GM19238 (cell line): ENCODE measurements at regions not wholly inside any gene's neighbourhood (a gene's known extent, or its start where the extent isn't known, plus 50 kb on each side); places are given as distances from the start of the nearest gene placed in this dataset.

Experiments used
- DNase-seq: peaks from one replicate; pipeline ENCODE4 v3.0.0; 2011; ENCODE audit warnings: low spot score; ENCODE audit not compliant: insufficient read length

DNA sequence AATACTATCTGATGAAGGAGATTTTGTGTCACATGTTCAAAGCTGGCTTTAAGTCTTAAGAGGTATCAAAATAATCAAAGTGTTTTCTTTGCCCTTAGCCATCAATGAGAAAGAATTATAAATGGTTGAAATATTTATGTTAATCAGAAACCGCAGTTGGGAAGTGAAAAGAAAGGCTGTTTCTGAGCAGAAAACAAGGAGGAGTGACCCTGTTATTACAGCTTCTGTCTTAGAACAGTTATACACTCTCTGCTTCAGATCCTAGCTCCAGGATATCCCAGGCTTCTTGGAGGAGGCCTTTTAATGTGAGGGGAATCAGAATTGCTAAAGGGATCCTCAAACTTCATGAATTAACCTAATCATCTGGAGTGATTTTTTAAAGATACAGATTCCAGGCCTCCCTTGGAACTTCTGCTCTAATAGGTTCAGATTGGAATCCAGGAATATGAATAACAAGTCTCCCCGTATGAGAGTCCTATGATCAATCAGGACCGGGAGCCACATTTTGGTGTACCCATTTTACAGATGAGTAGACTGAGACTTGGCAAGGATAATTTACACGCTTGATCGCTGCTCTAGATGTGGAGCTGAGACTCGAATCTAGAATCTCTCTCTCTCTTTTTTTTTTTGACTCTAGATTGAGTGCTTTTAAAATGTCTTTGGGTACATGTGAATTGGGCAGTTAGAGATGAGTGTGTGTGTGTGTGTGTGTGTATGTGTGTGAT, 50.8 kb upstream of the JAG1 start:
- DNase-seq = no peak

DNA sequence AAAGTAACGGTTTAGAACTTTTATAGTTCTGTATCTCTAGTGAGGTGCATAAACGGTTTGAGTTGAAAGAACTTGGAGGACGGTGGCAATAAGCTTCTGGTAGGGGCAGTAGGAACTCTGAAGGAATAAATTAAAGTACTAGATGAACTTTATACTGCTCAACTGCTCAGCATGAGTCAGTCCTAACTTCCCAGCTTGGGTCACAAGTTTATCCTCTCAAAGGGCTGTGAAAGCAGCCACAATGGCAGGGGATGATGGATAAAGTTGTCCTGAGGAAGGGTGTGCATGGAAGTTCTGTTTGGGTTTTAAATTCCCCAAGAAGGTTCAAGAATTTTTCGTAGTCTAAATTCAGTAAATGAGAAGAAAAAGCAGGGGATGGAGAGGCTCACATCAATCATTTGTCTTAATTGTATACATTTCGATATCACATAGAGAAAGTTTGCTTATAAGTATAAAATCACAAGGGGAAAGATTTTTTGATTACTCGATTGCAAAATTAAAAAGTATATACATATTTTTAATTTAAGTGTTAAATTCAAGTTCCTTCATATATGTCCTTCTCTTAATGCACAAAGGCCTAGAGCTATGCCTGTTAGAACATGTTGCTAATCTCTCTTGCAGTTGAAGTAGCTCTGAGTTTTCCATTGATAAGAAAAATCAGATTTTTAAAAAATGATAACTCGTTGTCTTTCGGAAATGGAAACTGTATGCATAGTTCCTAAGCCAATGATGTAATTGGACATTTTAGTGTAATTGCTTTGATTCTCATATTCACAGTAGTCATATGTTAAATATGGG, 55.3 kb upstream of the JAG1 start:
- DNase-seq = no peak

DNA sequence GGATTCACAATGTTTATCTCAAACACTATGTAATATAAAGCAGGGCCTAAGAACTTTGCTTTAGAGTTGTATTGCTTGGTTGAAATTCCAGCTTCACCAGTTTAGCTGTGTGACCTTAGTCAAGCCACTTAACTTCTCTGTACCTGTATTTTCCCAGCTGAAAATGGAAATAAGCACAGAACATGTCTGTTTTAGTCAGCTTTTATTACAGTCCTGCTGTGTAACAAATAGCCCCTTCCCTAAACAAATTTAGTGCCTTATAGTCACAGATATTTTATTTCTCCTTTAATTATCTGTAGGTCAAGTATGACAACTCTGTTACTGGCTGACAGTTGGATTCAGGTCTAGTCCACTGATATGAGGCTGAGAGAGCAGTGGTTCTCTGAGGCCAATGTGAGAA, 56.0 kb upstream of the JAG1 start:
- DNase-seq = no peak

DNA sequence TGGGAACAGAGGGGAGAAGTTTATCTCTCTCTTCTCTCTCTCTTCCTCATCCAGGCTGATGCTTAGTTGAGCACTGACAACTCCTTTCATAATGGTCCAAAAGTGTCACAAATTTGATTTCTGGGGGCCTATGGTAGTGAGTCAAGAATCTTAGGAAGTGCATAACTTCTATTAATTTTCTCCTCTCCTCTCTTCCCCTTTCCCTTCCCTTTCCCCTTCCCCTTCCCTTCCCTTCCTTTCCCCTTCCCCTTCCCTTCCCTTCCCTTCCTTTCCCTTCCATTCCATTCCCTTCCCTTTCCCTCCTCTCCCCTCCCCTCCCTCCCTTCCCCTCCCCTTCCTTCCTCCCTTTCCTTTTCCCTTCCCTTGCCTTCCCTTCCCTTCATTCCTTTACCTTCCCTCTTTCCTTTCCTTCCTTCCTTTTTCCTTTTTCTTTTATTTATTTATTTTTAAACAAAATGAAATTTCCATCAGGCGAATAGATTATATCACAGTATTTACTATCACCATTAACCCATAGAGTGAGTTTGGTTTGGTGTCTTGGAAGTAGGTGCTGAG, 56.9 kb upstream of the JAG1 start:
- DNase-seq = no peak

DNA sequence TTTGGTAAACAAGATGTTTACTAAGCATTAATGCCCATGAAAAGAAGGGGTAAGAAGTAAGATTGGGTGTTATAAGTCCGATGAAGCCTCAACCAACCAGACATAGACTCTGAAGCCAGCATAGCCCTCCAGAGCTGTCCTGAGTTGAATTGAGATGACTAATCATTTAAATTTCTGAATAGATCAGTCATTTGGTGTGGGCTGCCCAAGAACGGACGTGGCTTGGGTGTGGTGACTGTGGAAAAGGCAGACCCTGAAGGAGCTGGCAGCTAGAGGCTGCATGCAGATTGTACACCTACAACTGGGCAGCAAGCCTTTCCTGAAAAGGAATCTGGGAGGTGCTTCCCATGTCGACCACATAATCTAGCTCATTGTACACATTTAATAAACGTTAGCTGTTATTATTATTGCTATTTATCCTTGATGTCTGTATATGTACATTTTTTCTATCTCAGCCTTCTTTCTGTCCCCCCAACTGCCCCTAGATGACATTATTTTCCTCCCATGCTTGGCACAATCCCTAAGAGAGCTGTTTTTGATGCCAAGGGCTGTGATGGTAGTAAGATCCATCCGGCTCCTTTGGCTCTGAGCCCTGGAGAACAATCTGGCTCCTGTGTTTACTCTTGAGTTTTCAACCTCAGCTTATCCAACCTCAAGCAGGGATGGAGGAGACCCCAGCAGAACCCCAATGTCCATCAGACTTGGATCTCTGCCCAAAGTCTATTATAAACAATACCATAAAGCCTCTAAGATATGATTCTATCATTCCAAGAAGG, 57.6 kb upstream of the JAG1 start:
- no peak for DNase-seq

DNA sequence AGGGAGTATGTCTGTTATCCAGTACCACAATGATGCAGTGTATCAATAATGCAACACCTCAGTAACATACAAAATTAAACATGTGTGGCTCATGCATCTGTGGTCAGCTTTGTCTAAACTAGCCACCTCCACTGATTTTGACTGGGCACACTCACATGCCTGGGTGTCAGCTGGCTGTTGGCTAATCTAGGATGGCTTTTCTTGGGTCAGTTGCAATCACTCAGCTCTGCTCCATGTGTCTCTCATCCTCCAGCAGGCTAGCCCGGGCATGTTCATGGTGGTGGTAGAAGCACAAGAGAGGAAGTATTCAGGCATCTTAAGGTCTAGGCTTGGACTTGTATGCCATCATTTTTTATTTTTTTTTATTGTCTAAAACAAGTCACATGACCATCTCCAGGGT, 59.3 kb upstream of the JAG1 start:
- no peak for DNase-seq

DNA sequence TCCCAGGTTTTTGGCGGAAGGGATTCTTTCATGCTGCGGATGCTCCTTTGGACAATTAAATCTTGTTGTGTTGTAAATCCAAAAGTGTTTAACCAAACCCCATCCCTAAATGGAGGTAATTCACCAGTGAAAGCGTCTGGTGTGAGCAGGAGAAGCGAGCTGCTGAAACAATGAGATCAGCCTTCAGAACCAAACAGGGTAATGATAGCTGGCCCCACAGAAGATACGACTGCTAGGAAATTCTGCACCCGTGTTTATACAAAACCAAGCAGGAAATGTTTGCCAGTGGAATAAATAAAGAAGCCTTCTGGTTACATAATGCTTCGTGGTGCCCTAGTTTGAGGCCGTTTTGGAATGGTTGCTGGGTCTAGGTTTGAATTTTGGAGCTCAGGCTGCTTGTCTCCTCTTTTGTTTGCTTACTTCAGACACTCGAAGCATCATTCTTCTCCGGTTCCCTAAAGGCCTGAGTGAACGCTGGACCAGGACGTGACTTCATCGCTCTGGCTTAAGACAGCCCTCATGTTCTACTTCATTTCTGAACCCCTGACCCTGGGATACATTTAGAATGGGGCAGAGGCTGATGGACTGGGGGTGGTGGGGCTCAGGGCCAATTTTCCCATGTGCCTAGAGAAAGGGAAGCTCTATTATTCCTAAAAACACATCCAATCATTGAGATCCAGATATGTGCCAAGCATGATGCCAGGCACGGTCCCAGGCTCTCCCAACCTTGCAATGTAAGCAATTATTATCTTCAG, 61.6 kb upstream of the JAG1 start:
- DNase-seq = no peak

DNA sequence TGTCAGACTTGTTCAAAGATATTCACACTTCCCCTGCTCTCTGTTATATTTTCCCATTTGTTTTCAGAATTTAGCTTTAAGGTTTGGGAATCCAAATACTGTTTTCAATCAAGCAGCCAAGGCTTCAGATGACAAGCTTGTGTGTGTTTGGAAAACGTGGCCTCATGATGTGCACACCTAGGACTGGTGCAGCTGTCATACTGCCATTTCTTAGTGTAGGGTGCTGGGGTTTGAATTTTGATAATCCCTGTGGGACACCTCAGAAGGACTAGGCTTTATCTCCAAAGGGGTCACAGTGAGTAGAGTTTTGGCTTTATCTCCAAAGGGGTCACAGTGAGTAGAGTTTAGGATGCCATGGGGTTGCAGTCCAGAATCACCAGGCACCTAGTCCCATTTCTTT, 65.3 kb upstream of the JAG1 start:
- DNase-seq = no peak

DNA sequence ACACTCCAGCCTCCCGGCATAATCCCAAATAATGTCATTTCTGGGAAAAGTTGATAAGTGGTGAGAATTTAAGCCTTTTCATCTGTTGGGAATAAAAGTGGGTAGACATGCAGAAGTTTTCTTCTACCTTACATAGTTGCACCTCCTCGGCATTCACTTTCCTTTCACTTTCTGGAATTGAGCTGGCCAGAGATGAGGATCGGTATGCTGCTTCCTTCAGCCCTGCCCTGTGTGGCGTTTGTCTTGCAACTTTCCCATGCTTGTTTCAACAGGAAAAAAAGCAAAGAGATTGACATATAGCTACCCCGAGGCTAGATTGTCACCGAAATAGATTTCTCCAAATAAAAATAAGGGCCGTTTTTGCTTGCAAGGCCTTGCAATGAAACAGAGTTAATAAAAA, 65.8 kb upstream of the JAG1 start:
- DNase-seq = no peak

DNA sequence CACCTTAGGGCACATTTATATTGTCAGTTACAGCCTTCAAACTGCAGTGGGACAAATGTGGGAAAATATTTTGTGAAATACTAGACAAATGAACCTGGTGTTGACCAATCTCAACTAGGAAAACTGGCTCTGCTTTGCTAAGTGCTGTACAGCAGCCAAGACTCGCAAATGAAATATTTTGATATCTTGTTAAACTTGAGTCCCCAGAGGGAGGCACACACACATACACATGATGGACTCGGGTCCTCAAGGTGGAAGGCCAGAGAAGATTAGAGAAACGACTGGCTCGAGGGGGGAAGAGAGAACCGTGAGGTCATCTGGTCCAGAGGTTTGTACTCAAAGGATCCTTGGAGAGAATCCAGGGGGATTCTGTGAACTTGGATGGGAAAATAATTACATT, 67.3 kb upstream of the JAG1 start:
- no peak for DNase-seq

DNA sequence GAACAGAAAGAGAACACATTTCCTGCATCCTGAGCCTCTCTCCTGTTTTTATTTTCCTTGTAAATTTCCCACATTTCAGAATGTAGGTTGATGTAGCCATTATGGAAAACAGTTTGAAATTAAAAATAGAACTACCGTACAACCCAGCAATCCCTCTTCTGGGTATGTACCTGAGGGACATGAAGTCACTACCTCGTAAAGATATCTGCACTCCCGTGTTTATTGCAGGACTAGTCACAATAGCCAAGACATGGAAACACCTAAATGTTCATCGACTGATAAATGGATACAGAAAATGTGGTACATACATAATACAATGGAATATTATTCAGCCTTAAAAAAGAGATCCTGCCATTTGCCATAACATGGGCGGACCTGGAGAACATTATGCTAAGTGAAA, 72.0 kb upstream of the JAG1 start:
- DNase-seq = no peak

DNA sequence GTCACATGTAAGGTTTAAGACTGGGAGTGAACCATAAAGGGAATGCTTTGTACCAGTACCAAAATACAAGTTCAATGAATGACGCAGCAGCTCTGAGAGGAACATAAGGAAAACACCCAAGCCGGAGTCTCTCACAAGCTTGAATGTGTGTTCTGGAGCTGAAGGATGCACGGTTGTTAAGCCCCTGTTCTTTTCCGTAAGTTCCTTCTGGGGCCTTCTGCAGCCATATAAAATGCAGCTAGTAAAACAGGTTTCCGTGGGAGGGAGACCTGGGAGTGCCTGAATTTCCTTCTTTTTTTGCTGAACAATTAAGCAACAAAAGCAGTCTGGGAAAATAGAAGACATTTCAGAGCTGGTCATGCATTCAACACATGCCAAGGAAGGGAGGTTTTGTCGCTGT, 73.2 kb upstream of the JAG1 start:
- DNase-seq = no peak

DNA sequence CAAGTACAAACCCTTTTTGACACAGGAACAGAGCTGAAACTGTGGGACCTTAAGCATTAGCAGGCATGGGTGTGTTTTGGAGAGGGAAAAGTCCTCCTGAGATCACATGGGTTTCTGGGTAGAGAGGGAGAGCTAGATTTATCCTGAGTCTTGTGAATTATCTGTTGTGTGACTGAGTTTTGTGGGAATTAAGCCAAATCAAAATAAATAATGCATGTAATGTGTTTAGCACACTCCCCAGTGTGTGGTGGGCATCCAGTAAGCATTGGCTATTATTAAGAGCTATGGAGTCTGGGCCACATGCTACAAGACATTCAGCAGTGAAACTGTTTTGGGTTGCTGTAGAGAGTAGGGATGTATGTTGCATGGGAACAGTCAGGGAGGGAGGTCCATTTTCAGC, 75.3 kb upstream of the JAG1 start:
- DNase-seq = no peak

DNA sequence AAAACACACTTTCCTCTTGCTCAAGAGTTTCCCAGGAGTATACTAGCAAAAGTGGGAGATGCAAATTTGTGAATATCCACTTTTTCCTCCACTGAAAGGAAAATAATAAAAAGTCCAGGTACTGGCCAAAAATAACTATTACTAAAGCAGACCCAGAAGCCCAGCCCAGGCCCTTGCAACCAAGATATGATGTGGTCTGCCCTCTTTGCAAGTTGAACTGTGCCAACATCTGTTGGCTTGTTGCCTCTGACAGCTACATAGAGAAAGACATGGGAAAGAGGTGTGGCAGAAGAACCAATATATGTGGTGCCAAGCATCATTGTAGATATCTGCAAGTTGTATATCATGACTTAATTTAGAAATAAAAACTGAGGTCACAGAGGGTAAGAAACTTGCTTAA, 78.4 kb upstream of the JAG1 start:
- no peak for DNase-seq

DNA sequence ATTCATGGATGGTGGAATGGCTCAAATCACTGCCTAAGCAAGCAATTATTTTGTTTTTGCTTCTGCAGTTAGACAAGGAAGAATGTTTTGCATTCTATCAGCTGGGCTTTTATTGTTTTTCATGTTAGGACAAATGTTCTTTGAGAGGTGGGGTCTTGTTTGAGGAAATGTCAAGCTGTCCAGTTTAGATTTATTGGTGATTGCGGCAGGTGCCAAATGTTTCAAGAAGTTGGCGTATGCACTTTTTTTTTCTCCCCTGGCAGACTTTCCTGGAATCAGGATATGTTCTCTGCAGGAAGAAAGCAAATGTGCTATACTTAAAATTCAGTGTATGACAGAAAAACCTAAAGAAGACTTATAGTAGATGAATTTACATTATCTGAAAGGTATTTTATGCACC, 81.0 kb upstream of the JAG1 start:
- DNase-seq = no peak

DNA sequence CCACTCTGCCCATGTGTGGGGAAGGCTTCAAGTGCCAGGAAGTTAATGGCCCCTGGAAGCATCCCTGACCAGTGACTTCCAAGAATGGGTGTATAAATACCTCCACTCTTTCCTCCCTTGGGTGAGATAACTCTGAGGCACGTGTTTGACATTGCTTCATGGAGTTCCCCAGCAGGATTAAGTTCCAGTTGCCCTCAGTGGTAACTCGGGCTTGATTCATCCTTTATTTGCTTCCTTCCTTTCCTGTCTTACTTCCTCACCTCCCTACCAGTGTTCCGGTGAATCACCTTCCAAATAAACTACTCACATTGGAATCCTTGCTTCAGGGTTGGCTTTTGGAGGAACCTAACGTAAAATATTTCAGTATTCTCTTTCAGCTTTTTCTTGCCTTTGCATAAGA, 84.6 kb upstream of the JAG1 start:
- DNase-seq = no peak

DNA sequence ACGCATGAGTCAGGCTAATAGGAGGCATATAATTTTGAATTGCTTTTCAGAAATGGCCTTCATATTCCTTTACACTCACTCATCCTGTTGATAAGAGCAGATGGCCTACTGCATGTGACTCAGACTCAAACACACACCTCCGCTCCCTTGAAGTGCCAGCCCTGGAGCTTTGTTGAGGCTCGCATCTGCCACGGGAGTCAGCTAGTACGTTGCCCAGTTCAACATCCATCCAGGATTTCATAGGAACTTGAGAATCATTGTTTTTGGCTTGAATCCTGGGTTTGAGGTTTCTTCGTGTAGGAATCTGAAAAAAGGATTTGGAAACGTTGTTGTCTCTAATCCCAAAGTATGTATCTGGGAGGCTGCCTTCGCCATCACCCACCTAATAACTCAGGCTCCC, 87.4 kb upstream of the JAG1 start:
- no peak for DNase-seq

DNA sequence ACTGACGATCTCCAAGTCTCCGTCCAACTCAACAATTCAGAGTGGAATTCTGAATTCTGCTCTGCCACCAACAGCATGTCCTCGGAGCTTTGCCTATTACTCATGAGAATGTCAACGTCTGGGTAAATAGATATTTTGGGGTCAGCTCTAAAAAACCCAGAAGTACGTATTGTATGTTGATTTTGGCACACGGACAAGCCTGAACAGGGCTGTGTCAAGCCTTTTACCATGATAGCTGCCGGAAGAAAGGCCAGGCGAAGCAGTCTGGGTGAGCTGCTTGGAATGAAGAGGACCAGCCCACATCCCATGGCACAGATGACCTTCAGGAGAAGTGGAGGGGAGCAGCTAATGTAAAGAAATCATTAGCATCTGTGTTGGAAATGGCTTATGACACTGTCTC, 88.0 kb upstream of the JAG1 start:
- DNase-seq = no peak

DNA sequence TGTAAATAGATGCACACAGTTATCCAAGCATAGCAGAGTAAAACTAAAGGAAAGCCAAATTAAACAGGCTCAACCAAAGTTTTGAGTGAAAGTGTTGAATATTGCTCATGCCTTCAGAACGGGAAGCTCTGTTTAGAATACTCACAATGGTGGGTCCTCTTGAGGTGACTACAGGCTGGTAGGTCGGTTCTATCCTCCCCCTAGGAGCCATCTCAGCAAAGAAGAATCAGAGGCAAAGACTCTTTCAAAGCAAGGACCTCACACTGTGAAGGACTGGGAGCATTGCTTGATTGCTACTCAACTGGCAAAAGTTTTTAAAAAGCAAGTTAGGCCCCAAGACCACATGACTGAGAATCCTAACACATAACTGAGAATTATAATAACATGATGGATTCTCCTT, 88.4 kb upstream of the JAG1 start:
- no peak for DNase-seq

DNA sequence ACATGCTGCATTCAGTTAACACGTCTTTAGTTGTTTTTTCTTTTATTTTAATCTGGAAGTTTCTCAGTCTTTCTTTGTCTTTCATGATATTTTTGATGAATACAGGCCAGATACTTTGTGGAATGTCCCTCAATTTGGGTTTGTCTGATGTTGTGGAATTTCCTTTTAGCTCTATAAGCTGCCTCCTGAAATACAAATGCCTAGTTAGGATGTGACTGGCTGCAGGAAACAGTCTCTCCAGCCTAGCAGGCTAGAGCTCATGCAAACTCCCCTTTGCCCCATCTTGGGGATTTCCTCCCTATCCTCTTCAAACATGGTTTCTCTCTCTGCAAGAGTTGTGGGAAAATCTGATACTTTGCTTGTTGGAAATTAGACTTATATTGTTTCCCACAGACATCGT, 89.3 kb upstream of the JAG1 start:
- DNase-seq = no peak

DNA sequence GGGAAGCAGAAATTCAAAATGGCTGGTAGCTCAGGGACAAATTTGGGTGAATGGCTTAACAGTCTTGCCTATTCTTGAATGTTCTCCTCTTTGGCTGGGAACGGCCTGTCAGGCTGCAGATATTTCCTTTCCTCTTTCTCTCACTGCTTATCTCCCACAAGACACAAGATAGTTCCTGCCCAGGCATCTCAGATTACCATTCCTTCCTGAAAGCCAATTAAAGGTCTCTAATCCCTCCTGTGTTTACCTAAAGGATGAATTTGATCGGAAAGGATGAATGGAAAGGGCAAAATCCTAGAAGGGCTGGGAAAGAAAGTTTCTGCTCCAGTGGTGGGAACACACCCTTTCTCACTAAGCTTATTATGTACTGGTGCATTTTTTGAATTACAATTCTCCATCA, 95.9 kb upstream of the JAG1 start:
- no peak for DNase-seq
